ENCODE measurements at regions not wholly inside any gene's neighbourhood (a gene's known extent, or its start where the extent isn't known, plus 50 kb on each side); places are given as distances from the start of the nearest gene placed in this dataset.

GRCh38 chr14:45799511-45799910 lies 546.5 kb upstream of the MIS18BP1 start:
- ChIA-PET CTCF (no interaction called here), POLR2A (no interaction called here)
- intact Hi-C loops (cut with micrococcal nuclease), result no loop called here
- H3K9me1 ChIP-seq (replicated peaks; ENCODE audit: control insufficient read depth, extremely low read depth, insufficient read depth, low read length), result no peaks in the 10 kb centered on the region
- no TSS peak for BruUV-seq (replicated peaks)
- H3K27ac ChIP-seq (ENCODE audit: insufficient read depth, low read depth, low read length), result no peak overlapping the region
- no peaks in the 10 kb centered on the region for H3K36me3 ChIP-seq (ENCODE audit: control insufficient read depth in 2 of 2, extremely low read depth in 1 of 2, insufficient read depth in 2 of 2, low read length in 2 of 2)
- H2AFZ ChIP-seq (ENCODE audit: low read depth, low read length), result no peak overlapping the region
- no peaks in the 10 kb centered on the region for H3K4me1 ChIP-seq (ENCODE audit: control insufficient read depth, extremely low read depth, insufficient read depth, low read length)
- H3K4me3 ChIP-seq (replicated peaks in 1 of 3; ENCODE audit: insufficient read depth in 1 of 3, low read depth in 1 of 3, low read length in 3 of 3), result no peak overlapping the region
- no peaks in the 10 kb centered on the region for H3K9me3 ChIP-seq (replicated peaks; ENCODE audit: control insufficient read depth, insufficient read depth, low read length)
- H3K9ac ChIP-seq (replicated peaks; ENCODE audit: extremely low read depth, insufficient read depth, low read length), result no peak overlapping the region
- no peak overlapping the region for H3K4me2 ChIP-seq (ENCODE audit: insufficient read depth, low read length)
- H4K20me1 ChIP-seq (replicated peaks; ENCODE audit: control insufficient read depth, extremely low read depth, insufficient read depth, low read length), result no peaks in the 10 kb centered on the region
- no peak for DNase-seq (ENCODE audit: low read depth, low spot score)
- no peaks in the 10 kb centered on the region for H3K27me3 ChIP-seq (ENCODE audit: control insufficient read depth in 2 of 2, insufficient read depth in 2 of 2, low read length in 2 of 2)
- TF ChIP-seq MYC (IDR thresholded peaks at IDR 0.05; ENCODE audit: low read depth, low read length) (no peak), JUN (IDR thresholded peaks at IDR 0.05; ENCODE audit: borderline replicate concordance, insufficient read depth, insufficient read length, low read depth) (no peak), POLR2AphosphoS5 (IDR thresholded peaks at IDR 0.05; ENCODE audit: insufficient read depth, low read depth, low read length) (no peak), GATA2 (IDR thresholded peaks at IDR 0.05; ENCODE audit: insufficient read depth, insufficient read length, low read depth, low read length) (no peak), EZH2 (IDR thresholded peaks at IDR 0.05; ENCODE audit: borderline replicate concordance, low read depth, low read length, severe bottlenecking) (no peak), MAX (IDR thresholded peaks at IDR 0.05; ENCODE audit: insufficient read depth, insufficient read length) (no peak), POLR2A (IDR thresholded peaks at IDR 0.05; ENCODE audit: low read depth, low read length) (no peak), CTCF (IDR thresholded peaks at IDR 0.05; ENCODE audit: extremely low read depth in 1 of 2, insufficient read depth in 1 of 2, low read depth in 1 of 2, low read length in 2 of 2) (no peak), FOS (IDR thresholded peaks at IDR 0.05; ENCODE audit: borderline replicate concordance, insufficient read depth, low read length) (no peak)
- H3K79me2 ChIP-seq (ENCODE audit: control insufficient read depth, insufficient read depth, low read length), result no peaks in the 10 kb centered on the region
- dilution Hi-C loops (cut with MboI; ENCODE audit: extremely low pct_ligation_motif_present, low sequenced_read_pairs), result no loop called here
- no peak for FAIRE-seq

All from endothelial cell of umbilical vein (primary cell).